Lung (tissue), 11 donors: ENCODE measurements at regions not wholly inside any gene's neighbourhood (a gene's known extent, or its start where the extent isn't known, plus 50 kb on each side); places are given as distances from the start of the nearest gene placed in this dataset.

Source experiments
- ATAC-seq: fragments of 200-7000 bp; cut with Tn5 transposase; one replicate; pipeline ENCODE4 v1.9.1; 2020; ENCODE audit warnings: moderate number of reproducible peaks; ENCODE audit not compliant: insufficient read depth, low FRiP score
- DNase-seq, 3 donors: peaks; one replicate each; pipeline ENCODE4 v3.0.0-alpha.2; 2013 to 2017
- H3K27ac ChIP-seq, 2 donors: one replicate each; pipeline ENCODE4 v1.5.1; 2013; ENCODE audit warnings: mild to moderate bottlenecking in 2 of 2, moderate library complexity in 2 of 2, control low read depth in 1 of 2, inconsistent platforms in 1 of 2, low read depth in 1 of 2, low read length in 1 of 2
- H3K27me3 ChIP-seq, 3 donors: one replicate each; pipeline ENCODE4 v1.5.1; 2013; ENCODE audit warnings: low read length in 2 of 3; ENCODE audit not compliant: control insufficient read depth in 3 of 3, insufficient read depth in 3 of 3
- H3K36me3 ChIP-seq, 4 donors: one replicate each; pipeline ENCODE4 v1.5.1; 2013; ENCODE audit warnings: low read length in 4 of 4, mild to moderate bottlenecking in 1 of 4, moderate library complexity in 1 of 4; ENCODE audit not compliant: control insufficient read depth in 4 of 4, insufficient read depth in 4 of 4
- H3K4me1 ChIP-seq, 5 donors: one replicate each; pipeline ENCODE4 v1.5.1; 2013; ENCODE audit warnings: low read length in 5 of 5, mild to moderate bottlenecking in 2 of 5, moderate library complexity in 1 of 5; ENCODE audit not compliant: control insufficient read depth in 5 of 5, insufficient read depth in 5 of 5
- H3K4me3 ChIP-seq: one replicate; pipeline ENCODE4 v1.5.1; 2013; ENCODE audit warnings: mild to moderate bottlenecking, control low read depth, moderate library complexity
- H3K9ac ChIP-seq, 2 donors: one replicate each; pipeline ENCODE4 v1.5.1; 2013; ENCODE audit warnings: low read length in 2 of 2, control low read depth in 1 of 2; ENCODE audit not compliant: insufficient read depth in 1 of 2
- H3K9me3 ChIP-seq, 4 donors: one replicate each; pipeline ENCODE4 v1.5.1; 2013; ENCODE audit warnings: low read length in 3 of 4, mild to moderate bottlenecking in 1 of 4, moderate library complexity in 1 of 4; ENCODE audit not compliant: control insufficient read depth in 4 of 4, insufficient read depth in 3 of 4
- CTCF ChIP-seq: IDR thresholded peaks from 2 replicates; pipeline ENCODE4 v1.5.1; 2012; ENCODE audit warnings: mild to moderate bottlenecking; ENCODE audit errors: control extremely low read depth, extremely low read depth
- WGBS, 2 donors: extraction: QIAGEN DNeasy Blood & Tissue Kit; methylation state at CpG; one replicate each; pipeline ENCODE4 v1.1.7; 2013; 5-methylcytosine and 5-hydroxymethylcytosine counted together
- donor health status: control.
- donor health status: control.
- donor health status: Bipolar disorder and iron deficiency.
- donor health status: healthy.
- donor health status: DM: yes; HTN: yes; CAD: no.

- H3K4me1 ChIP-seq: no peaks in the 10 kb centered on the region
- no peaks in the 10 kb centered on the region for H3K27me3 ChIP-seq
- H3K9me3 ChIP-seq: no peaks in the 10 kb centered on the region
- no peak overlapping the region for H3K4me3 ChIP-seq
- H3K36me3 ChIP-seq: no peaks in the 10 kb centered on the region
- H3K27ac ChIP-seq: no peak overlapping the region
- DNase-seq (no peak), ATAC-seq (no peak)
- WGBS, 2 donors: 59 to 75% methylated on average over 4 of the region's 4 CpGs
- TF ChIP-seq CTCF: no peak
- no peak overlapping the region for H3K9ac ChIP-seq
These were observed 1054.8 kb downstream of the MAT2B start for GRCh38 chr5:164560216-164560615.

GRCh38 chr5:164561933-164562872 is 1056.8 kb downstream of the MAT2B start:
- 74 to 88% methylated on average over 7 of the region's 7 CpGs for WGBS, 2 donors
- no peak for DNase-seq
- H3K9ac ChIP-seq: no peak overlapping the region

GRCh38 chr5:164563370-164563769 is 1058.0 kb downstream of the MAT2B start:
- no peak overlapping the region for H3K27ac ChIP-seq
- DNase-seq (no peak), ATAC-seq (no peak)
- H3K4me1 ChIP-seq: no peaks in the 10 kb centered on the region
- H3K9ac ChIP-seq: no peak overlapping the region
- no peaks in the 10 kb centered on the region for H3K27me3 ChIP-seq
- H3K4me3 ChIP-seq: no peak overlapping the region
- peaks cover 0 to 1% (median 0%) of the 10 kb centered on the region in 4 donors for H3K9me3 ChIP-seq
- WGBS, 2 donors: 49 to 83% methylated on average over 1 of the region's 1 CpG
- TF ChIP-seq CTCF: no peak
- H3K36me3 ChIP-seq: no peaks in the 10 kb centered on the region

More at GRCh38 chr5:164561933-164562872, 1056.8 kb downstream of the MAT2B start:
- ATAC-seq: no peak
- Histone ChIP-seq H3K4me1 (no peaks in the 10 kb centered on the region), H3K9me3 (no peaks in the 10 kb centered on the region), H3K27me3 (no peaks in the 10 kb centered on the region), H3K27ac (no peak overlapping the region), H3K36me3 (no peaks in the 10 kb centered on the region), H3K4me3 (no peak overlapping the region)
- no peak for TF ChIP-seq CTCF
